Lower leg skin (tissue), 3 donors: ENCODE measurements at regions not wholly inside any gene's neighbourhood (a gene's known extent, or its start where the extent isn't known, plus 50 kb on each side); places are given as distances from the start of the nearest gene placed in this dataset.

Experiments used
- POLR2A ChIP-seq, 2 donors: fragments of 450-650 bp; IDR thresholded peaks; one replicate each; pipeline ENCODE4 v1.6.1; 2016 to 2017; ENCODE audit warnings: antibody characterized with exemption in 2 of 2, mild to moderate bottlenecking in 1 of 2, moderate library complexity in 1 of 2
- TF ChIP-seq, protein P1 (sequence below), 3 donors: fragments of 450-650 bp; IDR thresholded peaks; one replicate each; pipeline ENCODE4 v1.5.1; 2016; ENCODE audit warnings: antibody characterized with exemption in 3 of 3, mild to moderate bottlenecking in 3 of 3, moderate library complexity in 2 of 3

DNA sequence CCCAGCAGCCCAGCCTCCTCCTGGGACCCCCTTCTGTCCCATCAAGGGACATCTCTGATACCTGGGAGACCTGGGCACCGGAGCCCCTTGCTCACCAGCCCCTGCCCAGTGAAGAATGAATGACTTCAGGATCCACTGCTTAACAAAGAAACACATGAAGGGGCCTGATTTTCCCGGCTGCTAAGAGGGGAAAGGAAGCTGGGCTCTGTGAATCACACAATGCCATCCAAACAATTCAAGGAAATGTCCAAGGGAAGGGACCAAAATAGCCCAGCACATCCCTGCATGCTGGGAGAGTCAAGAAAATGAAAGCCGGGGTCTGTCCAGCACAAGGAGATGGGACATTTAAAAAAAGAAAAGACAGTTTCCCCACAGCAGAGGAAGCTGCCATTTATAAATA, 128.7 kb upstream of the JCAD start:
- TF ChIP-seq, protein P1, sequence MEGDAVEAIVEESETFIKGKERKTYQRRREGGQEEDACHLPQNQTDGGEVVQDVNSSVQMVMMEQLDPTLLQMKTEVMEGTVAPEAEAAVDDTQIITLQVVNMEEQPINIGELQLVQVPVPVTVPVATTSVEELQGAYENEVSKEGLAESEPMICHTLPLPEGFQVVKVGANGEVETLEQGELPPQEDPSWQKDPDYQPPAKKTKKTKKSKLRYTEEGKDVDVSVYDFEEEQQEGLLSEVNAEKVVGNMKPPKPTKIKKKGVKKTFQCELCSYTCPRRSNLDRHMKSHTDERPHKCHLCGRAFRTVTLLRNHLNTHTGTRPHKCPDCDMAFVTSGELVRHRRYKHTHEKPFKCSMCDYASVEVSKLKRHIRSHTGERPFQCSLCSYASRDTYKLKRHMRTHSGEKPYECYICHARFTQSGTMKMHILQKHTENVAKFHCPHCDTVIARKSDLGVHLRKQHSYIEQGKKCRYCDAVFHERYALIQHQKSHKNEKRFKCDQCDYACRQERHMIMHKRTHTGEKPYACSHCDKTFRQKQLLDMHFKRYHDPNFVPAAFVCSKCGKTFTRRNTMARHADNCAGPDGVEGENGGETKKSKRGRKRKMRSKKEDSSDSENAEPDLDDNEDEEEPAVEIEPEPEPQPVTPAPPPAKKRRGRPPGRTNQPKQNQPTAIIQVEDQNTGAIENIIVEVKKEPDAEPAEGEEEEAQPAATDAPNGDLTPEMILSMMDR (IDR thresholded peaks at IDR 0.05) = no peak
- TF ChIP-seq POLR2A (IDR thresholded peaks at IDR 0.05) = no peak
